ENCODE measurements at regions not wholly inside any gene's neighbourhood (a gene's known extent, or its start where the extent isn't known, plus 50 kb on each side); places are given as distances from the start of the nearest gene placed in this dataset.

DNA sequence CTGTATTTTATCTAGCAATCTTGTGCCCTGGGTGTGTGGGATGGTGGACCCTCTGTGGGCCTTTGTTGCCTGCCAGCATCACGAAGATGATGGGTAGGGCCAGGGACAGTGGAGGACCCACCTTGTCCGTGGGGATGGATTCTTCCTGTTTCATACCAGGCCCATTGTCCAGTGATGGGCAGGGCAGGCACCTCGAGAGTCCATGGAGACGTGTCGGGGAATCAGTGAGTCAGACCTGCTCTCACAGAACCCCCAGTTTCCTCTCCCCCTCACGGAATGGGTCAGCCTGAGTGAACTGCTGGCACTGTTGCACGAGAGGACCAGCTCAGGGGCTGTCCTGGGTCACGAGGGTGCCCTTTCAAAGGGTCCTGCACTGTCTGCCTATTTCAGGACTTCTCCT lies 401.2 kb downstream of the RPS24 start:
- Histone ChIP-seq H3K36me3 (replicated peaks in 1 of 2; ENCODE audit: control insufficient read depth in 1 of 2, insufficient read depth in 2 of 2, low read length in 1 of 2) (no peaks in the 10 kb centered on the region), H3K4me3 (ENCODE audit: low read depth in 2 of 2, low read length in 1 of 2) (no peak overlapping the region), H3K4me2 (no peak overlapping the region), H3K79me2 (ENCODE audit: insufficient read depth) (no peaks in the 10 kb centered on the region), H3K4me1 (ENCODE audit: control insufficient read depth in 1 of 2, insufficient read depth in 2 of 2, low read depth in 1 of 2, low read length in 1 of 2) (peaks cover 0 to 73% of the 10 kb centered on the region in 2 experiments; a peak in 2 of 4 replicates), H2AFZ (ENCODE audit: low read depth) (no peak overlapping the region), H3K9me3 (no peaks in the 10 kb centered on the region), H3K9ac (no peak overlapping the region), H3K9me2 (no peaks in the 10 kb centered on the region), H3K27me3 (ENCODE audit: insufficient read depth) (no peaks in the 10 kb centered on the region), H4K20me1 (ENCODE audit: insufficient read depth) (no peaks in the 10 kb centered on the region), H3F3A (replicated peaks; ENCODE audit: insufficient read depth) (no peaks in the 10 kb centered on the region), H3K27ac (ENCODE audit: low read depth in 2 of 2, low read length in 1 of 2) (peak overlapping the region in 1 of 2 experiments; percentile 99; a peak in 2 of 4 replicates)
- no peak for DNase-seq
- WGBS (ENCODE audit: low lambda C conversion rate) = 65% methylated on average over 8 of the region's 8 CpGs
- POLR2A ChIA-PET = interaction anchor here (1.0 to 4.2 kb wide), 3 partner anchors 27 to 309 kb away, joined by 3 to 25 read pairs (median 11); no protein-coding TSS in a partner anchor
- CTCF ChIA-PET = interaction anchor here (1.2 to 3.6 kb wide), 6 partner anchors 41 to 761 kb away, joined by 3 to 16 read pairs (median 4); no protein-coding TSS in a partner anchor
- TF ChIP-seq, protein P1, sequence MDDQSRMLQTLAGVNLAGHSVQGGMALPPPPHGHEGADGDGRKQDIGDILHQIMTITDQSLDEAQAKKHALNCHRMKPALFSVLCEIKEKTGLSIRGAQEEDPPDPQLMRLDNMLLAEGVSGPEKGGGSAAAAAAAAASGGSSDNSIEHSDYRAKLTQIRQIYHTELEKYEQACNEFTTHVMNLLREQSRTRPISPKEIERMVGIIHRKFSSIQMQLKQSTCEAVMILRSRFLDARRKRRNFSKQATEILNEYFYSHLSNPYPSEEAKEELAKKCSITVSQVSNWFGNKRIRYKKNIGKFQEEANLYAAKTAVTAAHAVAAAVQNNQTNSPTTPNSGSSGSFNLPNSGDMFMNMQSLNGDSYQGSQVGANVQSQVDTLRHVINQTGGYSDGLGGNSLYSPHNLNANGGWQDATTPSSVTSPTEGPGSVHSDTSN (IDR thresholded peaks at IDR 0.05) = no peak
- TF ChIP-seq SMC3 (IDR thresholded peaks at IDR 0.05; ENCODE audit: low read depth, low read length) = no peak
- TF ChIP-seq CHD2 (IDR thresholded peaks at IDR 0.05; ENCODE audit: low read length, partially characterized antibody) = no peak
- TF ChIP-seq MEF2A (IDR thresholded peaks at IDR 0.05; ENCODE audit: borderline replicate concordance, low read depth) = no peak
- TF ChIP-seq EZH2phosphoT487 (IDR thresholded peaks at IDR 0.05; ENCODE audit: borderline replicate concordance, low read depth) = no peak
- no peak for TF ChIP-seq RFX5 (IDR thresholded peaks at IDR 0.05; ENCODE audit: low read length)

DNA sequence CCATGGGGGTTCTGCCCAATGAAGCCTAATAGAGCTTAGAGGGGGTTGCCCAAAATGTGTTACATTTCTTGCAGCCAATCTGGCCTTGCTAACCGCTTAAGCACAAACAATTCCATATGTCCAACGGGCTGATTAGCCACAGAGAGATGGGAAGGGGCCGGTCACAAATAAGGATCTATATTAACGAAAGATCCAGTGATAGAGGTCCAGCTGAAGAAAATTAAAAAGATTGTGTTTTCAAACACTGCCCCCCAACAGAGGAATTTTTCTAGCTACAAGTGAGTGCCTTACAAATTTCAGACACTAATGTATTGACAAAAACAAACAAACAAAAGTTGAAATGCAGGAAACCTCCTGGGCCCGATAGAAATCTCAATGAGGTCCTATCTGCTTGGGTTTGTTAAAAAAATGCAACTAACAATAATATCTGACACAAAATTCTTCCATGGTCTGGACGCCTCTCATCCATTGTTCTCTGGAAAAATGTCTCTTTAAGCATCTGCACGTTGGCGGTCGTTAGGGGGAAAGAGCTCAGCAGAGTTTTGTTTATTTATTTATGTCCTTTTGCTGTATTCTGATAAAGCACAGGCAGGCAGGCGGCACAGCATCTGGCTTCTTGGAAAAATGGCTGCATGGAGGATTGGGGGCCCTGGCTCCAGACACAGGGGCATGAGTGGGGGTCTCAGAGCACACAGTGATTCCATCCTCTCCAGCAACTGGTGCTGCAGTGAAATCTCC lies 402.0 kb downstream of the RPS24 start:
- Histone ChIP-seq H3K4me2 (no peak overlapping the region), H4K20me1 (ENCODE audit: insufficient read depth) (no peaks in the 10 kb centered on the region), H3K4me3 (ENCODE audit: low read depth in 2 of 2, low read length in 1 of 2) (no peak overlapping the region), H2AFZ (ENCODE audit: low read depth) (no peak overlapping the region), H3K9me3 (no peaks in the 10 kb centered on the region), H3K27me3 (ENCODE audit: insufficient read depth) (no peaks in the 10 kb centered on the region), H3F3A (replicated peaks; ENCODE audit: insufficient read depth) (no peaks in the 10 kb centered on the region), H3K36me3 (replicated peaks in 1 of 2; ENCODE audit: control insufficient read depth in 1 of 2, insufficient read depth in 2 of 2, low read length in 1 of 2) (no peaks in the 10 kb centered on the region), H3K4me1 (ENCODE audit: control insufficient read depth in 1 of 2, insufficient read depth in 2 of 2, low read depth in 1 of 2, low read length in 1 of 2) (peaks cover 0 to 77% of the 10 kb centered on the region in 2 experiments; a peak in 2 of 4 replicates), H3K9me2 (no peaks in the 10 kb centered on the region), H3K9ac (no peak overlapping the region), H3K27ac (ENCODE audit: low read depth in 2 of 2, low read length in 1 of 2) (peak overlapping the region in 1 of 2 experiments; percentile 99; a peak in 2 of 4 replicates), H3K79me2 (ENCODE audit: insufficient read depth) (no peaks in the 10 kb centered on the region)
- CTCF ChIA-PET = interaction anchor here (0.6 to 3.6 kb wide), 6 partner anchors 27 to 388 kb away, joined by 3 to 16 read pairs (median 4); no protein-coding TSS in a partner anchor
- DNase-seq = peak; percentile 51
- WGBS (ENCODE audit: low lambda C conversion rate) = 70% methylated on average over 10 of the region's 10 CpGs
- POLR2A ChIA-PET = interaction anchor here (4.2 kb wide), 1 partner anchor 36 kb away, joined by 25 read pairs; no protein-coding TSS in a partner anchor
- TF ChIP-seq, protein P2, sequence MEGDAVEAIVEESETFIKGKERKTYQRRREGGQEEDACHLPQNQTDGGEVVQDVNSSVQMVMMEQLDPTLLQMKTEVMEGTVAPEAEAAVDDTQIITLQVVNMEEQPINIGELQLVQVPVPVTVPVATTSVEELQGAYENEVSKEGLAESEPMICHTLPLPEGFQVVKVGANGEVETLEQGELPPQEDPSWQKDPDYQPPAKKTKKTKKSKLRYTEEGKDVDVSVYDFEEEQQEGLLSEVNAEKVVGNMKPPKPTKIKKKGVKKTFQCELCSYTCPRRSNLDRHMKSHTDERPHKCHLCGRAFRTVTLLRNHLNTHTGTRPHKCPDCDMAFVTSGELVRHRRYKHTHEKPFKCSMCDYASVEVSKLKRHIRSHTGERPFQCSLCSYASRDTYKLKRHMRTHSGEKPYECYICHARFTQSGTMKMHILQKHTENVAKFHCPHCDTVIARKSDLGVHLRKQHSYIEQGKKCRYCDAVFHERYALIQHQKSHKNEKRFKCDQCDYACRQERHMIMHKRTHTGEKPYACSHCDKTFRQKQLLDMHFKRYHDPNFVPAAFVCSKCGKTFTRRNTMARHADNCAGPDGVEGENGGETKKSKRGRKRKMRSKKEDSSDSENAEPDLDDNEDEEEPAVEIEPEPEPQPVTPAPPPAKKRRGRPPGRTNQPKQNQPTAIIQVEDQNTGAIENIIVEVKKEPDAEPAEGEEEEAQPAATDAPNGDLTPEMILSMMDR (IDR thresholded peaks at IDR 0.05) = no peak
- TF ChIP-seq FOSL2 (IDR thresholded peaks at IDR 0.05; ENCODE audit: borderline replicate concordance, low read depth) = no peak
- TF ChIP-seq, protein P3, sequence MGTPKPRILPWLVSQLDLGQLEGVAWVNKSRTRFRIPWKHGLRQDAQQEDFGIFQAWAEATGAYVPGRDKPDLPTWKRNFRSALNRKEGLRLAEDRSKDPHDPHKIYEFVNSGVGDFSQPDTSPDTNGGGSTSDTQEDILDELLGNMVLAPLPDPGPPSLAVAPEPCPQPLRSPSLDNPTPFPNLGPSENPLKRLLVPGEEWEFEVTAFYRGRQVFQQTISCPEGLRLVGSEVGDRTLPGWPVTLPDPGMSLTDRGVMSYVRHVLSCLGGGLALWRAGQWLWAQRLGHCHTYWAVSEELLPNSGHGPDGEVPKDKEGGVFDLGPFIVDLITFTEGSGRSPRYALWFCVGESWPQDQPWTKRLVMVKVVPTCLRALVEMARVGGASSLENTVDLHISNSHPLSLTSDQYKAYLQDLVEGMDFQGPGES (IDR thresholded peaks at IDR 0.05; ENCODE audit: low read depth, low read length) = no peak
- no peak for TF ChIP-seq SMC3 (IDR thresholded peaks at IDR 0.05; ENCODE audit: low read depth, low read length)
- TF ChIP-seq JUND (IDR thresholded peaks at IDR 0.05) = no peak
- TF ChIP-seq RFX5 (IDR thresholded peaks at IDR 0.05; ENCODE audit: low read length) = no peak
- TF ChIP-seq GATA2 (CRISPR knock-in tag; IDR thresholded peaks at IDR 0.05) = peak; percentile 45
- no peak for TF ChIP-seq TAF1 (IDR thresholded peaks at IDR 0.05; ENCODE audit: borderline replicate concordance, low read depth, low read length)
- no peak for TF ChIP-seq GABPA (IDR thresholded peaks at IDR 0.05; ENCODE audit: low read depth)
- no peak for TF ChIP-seq ELF1 (IDR thresholded peaks at IDR 0.05)
- TF ChIP-seq, protein P1 (IDR thresholded peaks at IDR 0.05) = no peak
- TF ChIP-seq EP300 (IDR thresholded peaks at IDR 0.05; ENCODE audit: borderline replicate concordance in 1 of 2, low read depth in 1 of 2, low read length in 1 of 2) = peak in 1 of 2 experiments; percentile 62; a peak in 1 of 4 replicates
- TF ChIP-seq, protein P4, sequence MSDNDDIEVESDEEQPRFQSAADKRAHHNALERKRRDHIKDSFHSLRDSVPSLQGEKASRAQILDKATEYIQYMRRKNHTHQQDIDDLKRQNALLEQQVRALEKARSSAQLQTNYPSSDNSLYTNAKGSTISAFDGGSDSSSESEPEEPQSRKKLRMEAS (IDR thresholded peaks at IDR 0.05; ENCODE audit: low read depth) = no peak
- TF ChIP-seq CHD2 (IDR thresholded peaks at IDR 0.05; ENCODE audit: low read length, partially characterized antibody) = no peak
